ENCODE measurements at regions not wholly inside any gene's neighbourhood (a gene's known extent, or its start where the extent isn't known, plus 50 kb on each side); places are given as distances from the start of the nearest gene placed in this dataset.

- in situ Hi-C loops (cut with MboI; ENCODE audit: low sequenced_read_pairs in 4 of 4) (no loop called here), intact Hi-C loops (cut with DNase I; ENCODE audit: low total_unique reads) (no loop called here)
Measured at GRCh38 chr9:75636427-75637045, 253.9 kb upstream of the PCSK5 start.

DNA sequence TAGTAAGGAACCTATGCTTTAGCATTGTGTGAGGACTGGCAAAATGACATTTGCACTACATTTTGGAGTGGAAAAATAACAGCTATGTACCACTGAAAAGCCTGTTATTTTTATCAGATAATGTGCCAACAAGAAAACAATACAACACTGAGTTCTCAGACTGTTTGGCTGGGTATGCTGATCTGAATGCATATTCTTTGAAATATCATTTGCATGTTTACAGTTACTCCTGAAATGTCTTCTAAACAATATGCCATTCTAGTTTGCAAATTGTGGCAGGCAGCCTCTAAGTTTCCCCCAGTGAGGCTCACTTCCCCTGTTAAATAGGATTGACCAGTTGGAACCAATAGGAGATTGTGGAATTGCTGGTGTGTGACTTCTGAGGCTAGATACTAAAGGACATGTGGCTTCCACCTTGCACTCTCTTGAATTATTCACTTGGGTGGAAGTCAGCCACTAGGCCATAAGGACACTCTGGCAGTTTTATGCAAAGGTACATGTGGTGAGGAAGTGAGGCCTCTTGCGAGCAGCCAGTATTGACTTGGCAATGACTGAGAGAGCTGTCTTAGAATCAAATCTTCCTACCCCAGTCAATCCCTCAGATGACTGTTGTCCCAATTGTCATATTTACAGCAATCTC is 250.4 kb upstream of the PCSK5 start:
- no peaks in the 10 kb centered on the region for H3K36me3 ChIP-seq
- DNase-seq (no peak), ATAC-seq (no peak)
- H3K27me3 ChIP-seq, result no peaks in the 10 kb centered on the region
- no peaks in the 10 kb centered on the region for H3K9me3 ChIP-seq
- TF ChIP-seq CTCF (IDR thresholded peaks at IDR 0.05 in 4 of 5, conservative IDR thresholded peaks at IDR 0.05 in 1 of 5) (no peak), POLR2A (IDR thresholded peaks at IDR 0.05) (no peak)
- H3K4me3 ChIP-seq, result no peak overlapping the region
- in situ Hi-C loops (cut with MboI; ENCODE audit: low sequenced_read_pairs in 4 of 4) (no loop called here), intact Hi-C loops (cut with DNase I; ENCODE audit: low total_unique reads) (no loop called here)
- peaks cover 0 to 3% of the 10 kb centered on the region in 2 donors for H3K4me1 ChIP-seq
- H3K27ac ChIP-seq, result no peak overlapping the region

More at GRCh38 chr9:75636427-75637045, 253.9 kb upstream of the PCSK5 start:
- Histone ChIP-seq H3K4me3 (no peak overlapping the region), H3K27me3 (no peaks in the 10 kb centered on the region), H3K36me3 (no peaks in the 10 kb centered on the region), H3K9me3 (no peaks in the 10 kb centered on the region), H3K27ac (no peak overlapping the region), H3K4me1 (peaks cover 0 to 3% of the 10 kb centered on the region in 2 donors)
- DNase-seq (no peak), ATAC-seq (no peak)
- TF ChIP-seq CTCF (IDR thresholded peaks at IDR 0.05 in 4 of 5, conservative IDR thresholded peaks at IDR 0.05 in 1 of 5), result no peak
- no peak for TF ChIP-seq POLR2A (IDR thresholded peaks at IDR 0.05)

DNA sequence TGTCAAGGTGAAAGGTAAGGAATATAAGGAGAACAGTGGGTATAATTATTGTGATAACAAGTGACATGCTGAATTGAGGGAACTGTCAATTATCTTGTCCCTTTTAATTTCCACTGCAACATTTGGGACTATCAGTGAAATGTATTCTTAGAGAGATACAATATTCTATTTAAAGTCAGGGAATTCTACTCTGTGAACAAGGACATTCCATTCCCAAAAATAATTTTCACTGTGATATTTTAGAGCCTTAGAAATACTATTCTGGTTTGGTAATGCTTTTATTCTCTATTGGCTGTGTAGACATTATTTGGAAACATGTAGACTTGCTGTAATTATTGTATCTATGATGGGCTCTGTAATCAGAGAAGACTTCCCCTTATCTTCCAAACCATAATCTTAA is 248.0 kb upstream of the PCSK5 start:
- H3K27ac ChIP-seq, result no peak overlapping the region
- TF ChIP-seq POLR2A (IDR thresholded peaks at IDR 0.05) (no peak), CTCF (IDR thresholded peaks at IDR 0.05 in 4 of 5, conservative IDR thresholded peaks at IDR 0.05 in 1 of 5) (no peak)
- DNase-seq (no peak), ATAC-seq (no peak)
- H3K9me3 ChIP-seq, result no peaks in the 10 kb centered on the region
- in situ Hi-C loops (cut with MboI; ENCODE audit: low sequenced_read_pairs in 4 of 4), result no loop called here
- intact Hi-C loops (cut with DNase I; ENCODE audit: low total_unique reads), result no loop called here
- no peaks in the 10 kb centered on the region for H3K27me3 ChIP-seq
- H3K36me3 ChIP-seq, result no peaks in the 10 kb centered on the region
- peaks cover 0 to 3% of the 10 kb centered on the region in 2 donors for H3K4me1 ChIP-seq
- no peak overlapping the region for H3K4me3 ChIP-seq

DNA sequence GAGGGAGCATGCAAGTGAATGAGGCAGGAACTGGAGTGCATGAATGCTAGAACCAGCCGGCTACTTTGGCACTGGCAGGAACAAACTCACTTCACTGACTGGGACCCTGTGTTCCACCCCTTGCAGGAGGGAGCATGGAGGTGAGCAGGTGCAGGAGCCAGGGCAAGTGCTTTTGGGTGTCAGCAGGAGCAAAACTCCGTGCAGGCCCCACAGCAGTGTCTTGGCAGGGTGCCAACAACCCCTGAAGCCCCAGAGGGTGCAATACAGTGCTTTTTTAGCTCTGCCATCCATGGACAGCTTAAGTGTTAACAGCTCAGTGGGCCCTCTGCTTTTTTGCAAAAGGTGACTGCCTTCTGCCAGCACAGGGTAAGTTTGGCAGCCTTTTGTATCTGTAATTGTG is 245.8 kb upstream of the PCSK5 start:
- DNase-seq, result no peak
- peaks cover 0 to under 1% of the 10 kb centered on the region in 2 donors for H3K4me1 ChIP-seq
- intact Hi-C loops (cut with DNase I; ENCODE audit: low total_unique reads), result no loop called here
- no peaks in the 10 kb centered on the region for H3K9me3 ChIP-seq
- no peaks in the 10 kb centered on the region for H3K36me3 ChIP-seq
- in situ Hi-C loops (cut with MboI; ENCODE audit: low sequenced_read_pairs in 4 of 4), result no loop called here
- H3K27me3 ChIP-seq, result no peaks in the 10 kb centered on the region
- H3K27ac ChIP-seq, result no peak overlapping the region
- TF ChIP-seq CTCF (IDR thresholded peaks at IDR 0.05 in 4 of 5, conservative IDR thresholded peaks at IDR 0.05 in 1 of 5) (no peak), POLR2A (IDR thresholded peaks at IDR 0.05) (no peak)
- H3K4me3 ChIP-seq, result no peak overlapping the region
- ATAC-seq, result no peak
